ENCODE measurements at regions not wholly inside any gene's neighbourhood (a gene's known extent, or its start where the extent isn't known, plus 50 kb on each side); places are given as distances from the start of the nearest gene placed in this dataset.

DNA sequence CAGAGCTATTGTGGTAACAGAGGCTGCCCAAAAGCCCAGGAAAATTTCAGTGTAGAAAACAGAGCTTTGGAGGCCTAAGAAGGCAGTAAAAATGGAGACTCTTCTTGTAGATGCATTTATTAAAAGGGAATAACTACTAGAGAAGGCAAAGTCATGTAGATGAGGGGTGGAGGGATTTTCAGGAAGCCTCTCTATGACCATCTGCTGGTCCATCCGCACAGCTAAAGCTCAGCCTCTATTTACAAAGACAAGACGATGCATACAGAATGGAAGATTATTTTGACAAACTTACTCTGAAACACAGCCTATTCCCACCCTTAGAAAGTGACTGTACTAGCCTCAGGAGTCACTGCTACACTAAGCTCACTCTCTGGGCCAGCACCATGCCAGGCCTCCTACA lies 71.4 kb downstream of the GLRX5 start:
- TF ChIP-seq YY1 (IDR thresholded peaks at IDR 0.05; ENCODE audit: insufficient read depth, insufficient read length), result no peak
- TF ChIP-seq SUZ12 (IDR thresholded peaks at IDR 0.05; ENCODE audit: extremely low read depth, insufficient read depth, insufficient read length), result no peak
- no peak for TF ChIP-seq ZNF274 (IDR thresholded peaks at IDR 0.05; ENCODE audit: low read depth, low read length)

Measured in NT2/D1 (cell line).